Left ventricle myocardium inferior (tissue), 1 donor: ENCODE measurements at regions not wholly inside any gene's neighbourhood (a gene's known extent, or its start where the extent isn't known, plus 50 kb on each side); places are given as distances from the start of the nearest gene placed in this dataset.

Source experiments
- DNase-seq: peaks from one replicate; pipeline ENCODE4 v3.0.0-alpha.2; 2020
- H3K27ac ChIP-seq: fragments of 200-600 bp; replicated peaks from 2 replicates; pipeline ENCODE4 v1.8.0; 2021
- H3K27me3 ChIP-seq: fragments of 200-600 bp; 2 replicates; pipeline ENCODE4 v1.8.0; 2021; ENCODE audit warnings: low read depth
- H3K36me3 ChIP-seq: fragments of 200-600 bp; 2 replicates; pipeline ENCODE4 v1.8.0; 2021
- H3K4me1 ChIP-seq: fragments of 200-600 bp; 2 replicates; pipeline ENCODE4 v1.8.0; 2021
- H3K4me3 ChIP-seq: fragments of 200-600 bp; 2 replicates; pipeline ENCODE4 v1.8.0; 2021; ENCODE audit warnings: mild to moderate bottlenecking, moderate library complexity
- H3K9me3 ChIP-seq: fragments of 200-600 bp; replicated peaks from 2 replicates; pipeline ENCODE4 v1.8.0; 2021
- intact Hi-C: fragments of 100-400 bp; cut with micrococcal nuclease; formaldehyde crosslinking; loops from one replicate; pipeline ENCODE4 v1.11.0; 2022
- TF ChIP-seq, protein P1 (sequence below): fragments of 200-600 bp; IDR thresholded peaks from 2 replicates; pipeline ENCODE4 v1.8.0; 2021; ENCODE audit warnings: antibody characterized with exemption, mild to moderate bottlenecking, borderline replicate concordance
- donor health status: DM: no; HTN: yes; CAD: no; lungs with severe emphysema.

DNA sequence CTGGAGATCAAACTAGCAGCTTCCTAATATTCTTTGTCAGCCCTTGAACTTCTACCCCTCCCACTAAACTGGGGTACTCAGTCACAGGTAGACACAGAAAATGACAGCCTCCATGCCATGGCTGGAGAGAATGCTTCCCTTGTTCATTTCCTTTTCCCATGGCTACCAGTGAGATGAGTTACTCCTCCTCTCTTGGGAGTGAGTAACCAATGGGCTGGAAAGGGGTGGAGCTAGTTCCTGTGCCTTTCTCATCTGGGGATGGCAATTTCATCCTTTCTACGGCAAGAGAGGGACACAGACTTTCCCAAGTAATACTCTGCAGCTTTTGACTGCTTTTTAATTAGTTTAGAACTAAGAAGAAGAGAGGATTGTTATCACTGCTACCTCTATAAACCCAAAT is 1045.6 kb upstream of the WWC1 start:
- DNase-seq, result no peak
- intact Hi-C loops, result no loop called here

DNA sequence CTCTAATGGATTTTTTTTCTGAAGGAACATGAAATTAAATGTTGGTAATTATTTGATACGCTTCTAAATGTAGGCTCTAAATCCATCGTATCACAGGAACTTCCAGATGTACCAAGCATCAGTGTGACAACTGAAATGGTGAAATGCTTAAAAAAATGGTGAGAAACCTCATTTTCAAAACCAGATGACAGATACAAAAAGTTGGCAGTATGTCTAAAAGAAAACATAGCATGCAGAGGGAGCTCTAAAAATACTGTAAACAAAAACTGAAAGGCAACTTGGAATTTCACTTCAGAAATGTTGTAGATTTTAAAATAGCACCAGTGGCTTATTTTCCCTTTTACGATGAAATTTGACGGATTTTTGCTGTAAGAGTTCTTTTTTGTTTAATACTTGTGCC is 1043.6 kb upstream of the WWC1 start:
- Histone ChIP-seq H3K4me3 (no peak overlapping the region), H3K4me1 (no peaks in the 10 kb centered on the region), H3K9me3 (no peaks in the 10 kb centered on the region), H3K27me3 (peaks cover 11% of the 10 kb centered on the region), H3K36me3 (no peaks in the 10 kb centered on the region), H3K27ac (no peak overlapping the region)
- no peak for DNase-seq
- intact Hi-C loops, result no loop called here
- TF ChIP-seq, protein P1, sequence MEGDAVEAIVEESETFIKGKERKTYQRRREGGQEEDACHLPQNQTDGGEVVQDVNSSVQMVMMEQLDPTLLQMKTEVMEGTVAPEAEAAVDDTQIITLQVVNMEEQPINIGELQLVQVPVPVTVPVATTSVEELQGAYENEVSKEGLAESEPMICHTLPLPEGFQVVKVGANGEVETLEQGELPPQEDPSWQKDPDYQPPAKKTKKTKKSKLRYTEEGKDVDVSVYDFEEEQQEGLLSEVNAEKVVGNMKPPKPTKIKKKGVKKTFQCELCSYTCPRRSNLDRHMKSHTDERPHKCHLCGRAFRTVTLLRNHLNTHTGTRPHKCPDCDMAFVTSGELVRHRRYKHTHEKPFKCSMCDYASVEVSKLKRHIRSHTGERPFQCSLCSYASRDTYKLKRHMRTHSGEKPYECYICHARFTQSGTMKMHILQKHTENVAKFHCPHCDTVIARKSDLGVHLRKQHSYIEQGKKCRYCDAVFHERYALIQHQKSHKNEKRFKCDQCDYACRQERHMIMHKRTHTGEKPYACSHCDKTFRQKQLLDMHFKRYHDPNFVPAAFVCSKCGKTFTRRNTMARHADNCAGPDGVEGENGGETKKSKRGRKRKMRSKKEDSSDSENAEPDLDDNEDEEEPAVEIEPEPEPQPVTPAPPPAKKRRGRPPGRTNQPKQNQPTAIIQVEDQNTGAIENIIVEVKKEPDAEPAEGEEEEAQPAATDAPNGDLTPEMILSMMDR, result no peak

More for the DNA sequence above, 1045.6 kb upstream of the WWC1 start:
- Histone ChIP-seq H3K4me1 (no peaks in the 10 kb centered on the region), H3K27me3 (peaks cover 11% of the 10 kb centered on the region), H3K9me3 (no peaks in the 10 kb centered on the region), H3K4me3 (no peak overlapping the region), H3K27ac (no peak overlapping the region), H3K36me3 (no peaks in the 10 kb centered on the region)
- TF ChIP-seq, protein P1, result no peak

DNA sequence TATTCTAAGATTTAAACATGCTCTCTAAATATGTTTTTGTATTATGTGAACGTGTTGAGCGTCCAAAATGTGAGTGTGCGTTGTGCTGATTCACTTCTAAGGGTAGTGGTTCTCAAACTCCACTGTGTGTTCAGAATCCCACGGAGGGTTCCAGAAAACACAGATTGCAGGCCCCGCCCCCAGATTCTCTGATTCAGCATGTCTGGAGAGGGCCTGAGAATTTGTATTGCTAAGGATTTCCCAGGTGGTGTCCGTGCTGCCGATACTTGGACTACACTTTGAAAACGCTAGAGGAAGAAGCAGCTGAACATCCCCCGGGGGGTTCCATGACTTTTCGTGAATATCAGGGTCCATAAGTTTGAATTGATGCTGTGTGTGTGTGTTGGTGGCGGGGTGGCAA is 1043.2 kb upstream of the WWC1 start:
- H3K4me3 ChIP-seq, result no peak overlapping the region
- H3K27me3 ChIP-seq, result peaks cover 11% of the 10 kb centered on the region
- no peaks in the 10 kb centered on the region for H3K4me1 ChIP-seq
- no peaks in the 10 kb centered on the region for H3K9me3 ChIP-seq
- TF ChIP-seq, protein P1, result no peak
- no peak for DNase-seq
- intact Hi-C loops, result no loop called here
- no peaks in the 10 kb centered on the region for H3K36me3 ChIP-seq
- H3K27ac ChIP-seq, result no peak overlapping the region

DNA sequence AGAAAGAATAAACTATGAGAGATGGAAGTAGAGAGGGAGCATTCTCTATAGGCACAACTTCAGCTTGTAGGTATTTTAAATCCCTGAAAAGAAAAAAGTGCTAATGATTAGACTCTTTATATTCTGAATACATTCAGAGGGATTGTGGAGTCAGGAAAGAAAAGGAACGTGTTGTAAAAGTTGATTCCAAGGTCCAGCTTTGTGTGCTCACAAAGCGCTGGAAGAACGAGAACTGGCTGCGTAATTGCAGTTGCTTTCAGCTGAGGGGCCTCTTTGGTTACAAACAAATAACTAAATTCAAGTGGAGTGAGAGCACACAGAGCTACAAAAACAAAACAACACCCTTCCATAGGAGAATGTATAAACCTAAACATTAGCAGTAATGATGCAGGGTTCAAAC is 1040.4 kb upstream of the WWC1 start:
- H3K27ac ChIP-seq, result no peak overlapping the region
- no peak for DNase-seq
- intact Hi-C loops, result no loop called here
- TF ChIP-seq, protein P1, result no peak
- H3K9me3 ChIP-seq, result no peaks in the 10 kb centered on the region
- H3K36me3 ChIP-seq, result no peaks in the 10 kb centered on the region
- H3K4me1 ChIP-seq, result no peaks in the 10 kb centered on the region
- H3K4me3 ChIP-seq, result no peak overlapping the region
- H3K27me3 ChIP-seq, result peaks cover 3% of the 10 kb centered on the region

DNA sequence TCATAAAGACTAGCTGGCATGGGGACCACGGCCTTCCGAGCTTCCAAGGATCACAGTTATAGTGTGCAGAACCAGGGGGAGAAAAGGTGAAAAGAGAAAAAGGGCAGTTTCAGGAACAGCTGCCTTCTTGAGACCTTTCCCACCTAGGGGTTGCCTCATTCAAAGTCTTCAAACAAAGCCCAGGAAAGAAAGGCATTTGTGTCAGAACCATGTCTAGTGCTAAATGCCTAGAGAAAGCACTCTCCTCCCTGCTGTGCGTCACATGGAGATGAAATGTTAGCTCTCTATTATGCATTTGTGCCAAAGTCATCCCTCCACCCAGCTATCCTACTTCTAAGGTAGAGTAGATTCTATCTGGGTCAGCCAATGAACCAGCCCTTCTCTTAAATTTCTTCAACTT is 1037.3 kb upstream of the WWC1 start:
- no peak overlapping the region for H3K27ac ChIP-seq
- H3K4me3 ChIP-seq, result no peak overlapping the region
- no peaks in the 10 kb centered on the region for H3K36me3 ChIP-seq
- no peaks in the 10 kb centered on the region for H3K27me3 ChIP-seq
- no peaks in the 10 kb centered on the region for H3K9me3 ChIP-seq
- TF ChIP-seq, protein P1, result no peak
- H3K4me1 ChIP-seq, result no peaks in the 10 kb centered on the region
- intact Hi-C loops, result no loop called here
- DNase-seq, result no peak

DNA sequence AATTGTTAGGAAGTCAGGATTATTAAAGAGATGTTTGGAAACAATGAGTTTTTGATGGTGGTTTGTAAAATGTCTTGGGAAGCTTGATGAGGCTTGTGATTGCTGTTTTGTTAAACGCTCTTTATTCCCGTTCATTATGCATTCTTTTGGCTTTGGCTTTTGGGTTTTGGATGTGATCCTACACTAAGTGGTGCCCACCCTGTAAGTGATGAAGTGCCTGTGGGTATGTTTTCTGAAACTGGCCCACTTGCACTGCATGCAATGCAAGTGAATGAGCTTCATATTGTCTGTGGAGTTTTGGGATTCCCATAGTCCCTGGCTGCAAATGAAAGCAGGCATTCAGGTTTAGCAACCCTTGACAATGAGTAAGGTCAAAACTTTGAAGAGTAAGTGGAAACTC is 1035.5 kb upstream of the WWC1 start:
- no peak for DNase-seq
- no peaks in the 10 kb centered on the region for H3K4me1 ChIP-seq
- no peak overlapping the region for H3K4me3 ChIP-seq
- no peak overlapping the region for H3K27ac ChIP-seq
- TF ChIP-seq, protein P1, result no peak
- no peaks in the 10 kb centered on the region for H3K27me3 ChIP-seq
- no peaks in the 10 kb centered on the region for H3K36me3 ChIP-seq
- H3K9me3 ChIP-seq, result no peaks in the 10 kb centered on the region
- intact Hi-C loops, result no loop called here
